Astrocyte (in vitro differentiated cells and primary cell): ENCODE measurements at regions not wholly inside any gene's neighbourhood (a gene's known extent, or its start where the extent isn't known, plus 50 kb on each side); places are given as distances from the start of the nearest gene placed in this dataset.

Source experiments
- CTCF ChIP-seq: IDR thresholded peaks from 2 replicates; pipeline ENCODE4 v1.5.1; 2011; ENCODE audit warnings: low read depth, mild to moderate bottlenecking, inconsistent platforms, low read length, moderate library complexity; ENCODE audit not compliant: insufficient read depth
- EZH2 ChIP-seq: IDR thresholded peaks from 2 replicates; pipeline ENCODE4 v1.6.1; 2012; ENCODE audit warnings: mild to moderate bottlenecking, low read length, inconsistent platforms; ENCODE audit not compliant: insufficient read depth

- no peak for TF ChIP-seq CTCF
- no peak for TF ChIP-seq EZH2
Measured at GRCh38 chr11:115654792-115655191, 150.6 kb upstream of the CADM1 start.
